HEK293 (cell line): ENCODE measurements at regions not wholly inside any gene's neighbourhood (a gene's known extent, or its start where the extent isn't known, plus 50 kb on each side); places are given as distances from the start of the nearest gene placed in this dataset.

Source experiments
- CTCF ChIA-PET: fragments of 350-600 bp; formaldehyde crosslinking; extraction: SDS; loops from one replicate; lab custom pipeline; 2021; ENCODE audit warnings: antibody characterized with exemption; lab: Yijun Ruan, JAX
- POLR2A ChIA-PET: fragments of 300-600 bp; formaldehyde crosslinking; extraction: SDS; loops from one replicate; lab custom pipeline; 2020; ENCODE audit warnings: antibody characterized with exemption, inconsistent platforms; lab: Yijun Ruan, JAX
- H3K27ac ChIP-seq: fragments of 200-500 bp; sonication (Bioruptor generic); 2 replicates; pipeline ENCODE4 v1.5.1; 2014; ENCODE audit warnings: low read depth, low read length, control low read depth, inconsistent platforms; ENCODE audit errors: extremely low read depth
- H3K36me3 ChIP-seq, 2 experiments: fragments of 200-500 bp in 1 of 2; sonication (Bioruptor generic) in 1 of 2; 1 replicate in 1 of 2; 2 replicates in 1 of 2; pipeline ENCODE4 v1.5.1; 2014 to 2017; ENCODE audit warnings: inconsistent platforms in 2 of 2, low read length in 2 of 2; ENCODE audit not compliant: control insufficient read depth in 2 of 2, insufficient read depth in 1 of 2
- H3K4me1 ChIP-seq: fragments of 200-500 bp; sonication (Bioruptor generic); 2 replicates; pipeline ENCODE4 v1.5.1; 2014; ENCODE audit warnings: mild to moderate bottlenecking, low read length, inconsistent platforms; ENCODE audit not compliant: control insufficient read depth, insufficient read depth
- H3K4me3 ChIP-seq: 2 replicates; pipeline ENCODE4 v1.5.1; 2011; ENCODE audit warnings: low read depth, mild to moderate bottlenecking, control low read depth, low read length, moderate library complexity
- H3K9me3 ChIP-seq: fragments of 200-500 bp; sonication (Bioruptor generic); 2 replicates; pipeline ENCODE4 v1.5.1; 2014; ENCODE audit warnings: low read depth, low read length, inconsistent platforms; ENCODE audit not compliant: control insufficient read depth, insufficient read depth
- BCL11A ChIP-seq: fragments of 450-650 bp; formaldehyde crosslinking; IDR thresholded peaks from 2 replicates; pipeline ENCODE4 v1.5.1; 2016; ENCODE audit warnings: low read depth, missing biosample characterization, missing genetic modification characterization
- GLIS2 ChIP-seq: fragments of 450-650 bp; formaldehyde crosslinking; IDR thresholded peaks from 2 replicates; pipeline ENCODE4 v1.5.1; 2016; ENCODE audit warnings: missing biosample characterization, missing genetic modification characterization
- HOXD13 ChIP-seq: sonication (generic); formaldehyde crosslinking; IDR thresholded peaks from 2 replicates; pipeline ENCODE4 v1.8.0; 2022; ENCODE audit warnings: missing genetic modification reagents, borderline replicate concordance
- INSM2 ChIP-seq: fragments of 450-650 bp; formaldehyde crosslinking; IDR thresholded peaks from 2 replicates; pipeline ENCODE4 v1.5.1; 2016; ENCODE audit warnings: missing biosample characterization, missing genetic modification characterization
- KLF7 ChIP-seq: fragments of 450-650 bp; formaldehyde crosslinking; IDR thresholded peaks from 2 replicates; pipeline ENCODE4 v1.5.1; 2016; ENCODE audit warnings: missing biosample characterization, missing genetic modification characterization, borderline replicate concordance
- SETDB1 ChIP-seq: IDR thresholded peaks from one replicate; pipeline ENCODE4 v1.6.1; 2017; ENCODE audit warnings: mild to moderate bottlenecking, low read length, moderate library complexity, mixed read lengths; ENCODE audit not compliant: insufficient read length
- ZBTB17 ChIP-seq: fragments of 450-650 bp; formaldehyde crosslinking; IDR thresholded peaks from 2 replicates; pipeline ENCODE4 v1.5.1; 2016; ENCODE audit warnings: missing biosample characterization, missing genetic modification characterization
- ZEB2 ChIP-seq: fragments of 450-650 bp; formaldehyde crosslinking; IDR thresholded peaks from 2 replicates; pipeline ENCODE4 v1.5.1; 2016; ENCODE audit warnings: missing biosample characterization, missing genetic modification characterization
- ZFP41 ChIP-seq: fragments of 450-650 bp; formaldehyde crosslinking; IDR thresholded peaks from 2 replicates; pipeline ENCODE4 v1.5.1; 2016; ENCODE audit warnings: missing biosample characterization, missing genetic modification characterization, borderline replicate concordance
- ZIC2 ChIP-seq: fragments of 450-650 bp; formaldehyde crosslinking; IDR thresholded peaks from 2 replicates; pipeline ENCODE4 v1.5.1; 2016; ENCODE audit warnings: missing biosample characterization, missing genetic modification characterization
- ZNF10 ChIP-seq: fragments of 450-650 bp; formaldehyde crosslinking; IDR thresholded peaks from 2 replicates; pipeline ENCODE4 v1.5.1; 2017; ENCODE audit warnings: missing biosample characterization, missing genetic modification characterization
- ZNF121 ChIP-seq: fragments of 450-650 bp; formaldehyde crosslinking; IDR thresholded peaks from 2 replicates; pipeline ENCODE4 v1.5.1; 2016; ENCODE audit warnings: missing biosample characterization, missing genetic modification characterization
- ZNF223 ChIP-seq: fragments of 450-650 bp; formaldehyde crosslinking; IDR thresholded peaks from 2 replicates; pipeline ENCODE4 v1.5.1; 2016; ENCODE audit warnings: missing biosample characterization, missing genetic modification characterization
- ZNF266 ChIP-seq: fragments of 450-650 bp; formaldehyde crosslinking; IDR thresholded peaks from 2 replicates; pipeline ENCODE4 v1.5.1; 2016; ENCODE audit warnings: missing biosample characterization, missing genetic modification characterization, low read depth
- ZNF404 ChIP-seq: fragments of 450-650 bp; formaldehyde crosslinking; IDR thresholded peaks from 2 replicates; pipeline ENCODE4 v1.5.1; 2017; ENCODE audit warnings: missing biosample characterization, missing genetic modification characterization
- ZNF426 ChIP-seq: fragments of 450-650 bp; formaldehyde crosslinking; IDR thresholded peaks from 2 replicates; pipeline ENCODE4 v1.5.1; 2017; ENCODE audit warnings: missing biosample characterization, missing genetic modification characterization, mild to moderate bottlenecking, inconsistent platforms, moderate library complexity
- ZNF555 ChIP-seq: fragments of 450-650 bp; formaldehyde crosslinking; conservative IDR thresholded peaks from 2 replicates; pipeline ENCODE4 v1.5.1; 2017; ENCODE audit warnings: missing biosample characterization, mild to moderate bottlenecking, missing genetic modification characterization, inconsistent platforms
- ZNF560 ChIP-seq: fragments of 450-650 bp; formaldehyde crosslinking; IDR thresholded peaks from 2 replicates; pipeline ENCODE4 v1.5.1; 2017; ENCODE audit warnings: missing biosample characterization, missing genetic modification characterization, borderline replicate concordance
- ZNF621 ChIP-seq: fragments of 450-650 bp; formaldehyde crosslinking; IDR thresholded peaks from 2 replicates; pipeline ENCODE4 v1.5.1; 2017; ENCODE audit warnings: missing biosample characterization, missing genetic modification characterization
- ZNF768 ChIP-seq: fragments of 450-650 bp; formaldehyde crosslinking; IDR thresholded peaks from 2 replicates; pipeline ENCODE4 v1.5.1; 2018; ENCODE audit warnings: missing biosample characterization, mild to moderate bottlenecking, missing genetic modification characterization
- ZNF777 ChIP-seq: fragments of 450-650 bp; formaldehyde crosslinking; IDR thresholded peaks from 2 replicates; pipeline ENCODE4 v1.5.1; 2017; ENCODE audit warnings: missing biosample characterization, missing genetic modification characterization, borderline replicate concordance
- ZNF785 ChIP-seq: fragments of 450-650 bp; formaldehyde crosslinking; IDR thresholded peaks from 2 replicates; pipeline ENCODE4 v1.5.1; 2016; ENCODE audit warnings: missing biosample characterization, missing genetic modification characterization
- ZSCAN5A ChIP-seq: fragments of 450-650 bp; formaldehyde crosslinking; IDR thresholded peaks from 2 replicates; pipeline ENCODE4 v1.5.1; 2016; ENCODE audit warnings: missing biosample characterization, missing genetic modification characterization
- TF ChIP-seq, protein P1 (sequence below): fragments of 450-650 bp; formaldehyde crosslinking; conservative IDR thresholded peaks from 2 replicates; pipeline ENCODE4 v1.5.1; 2016; ENCODE audit warnings: low read depth, missing biosample characterization, missing genetic modification characterization
- TF ChIP-seq, protein P2 (sequence below): fragments of 450-650 bp; formaldehyde crosslinking; IDR thresholded peaks from 2 replicates; pipeline ENCODE4 v1.5.1; 2016; ENCODE audit warnings: missing biosample characterization, missing genetic modification characterization
- TF ChIP-seq, protein P3 (sequence below): fragments of 450-650 bp; formaldehyde crosslinking; IDR thresholded peaks from 2 replicates; pipeline ENCODE4 v1.5.1; 2017; ENCODE audit warnings: missing biosample characterization, missing genetic modification characterization

GRCh38 chr13:74850893-74851292 is 631.1 kb downstream of the TBC1D4 start:
- Histone ChIP-seq H3K27ac (no peak overlapping the region), H3K4me3 (no peak overlapping the region), H3K9me3 (no peaks in the 10 kb centered on the region), H3K36me3 (no peaks in the 10 kb centered on the region), H3K4me1 (no peaks in the 10 kb centered on the region)
- POLR2A ChIA-PET, result no interaction called here
- TF ChIP-seq ZFP41 (no peak), ZNF560 (tag by site-specific recombination) (no peak), ZNF768 (tag by site-specific recombination) (no peak), ZNF223 (no peak), ZIC2 (tag by site-specific recombination) (no peak), ZNF777 (tag by site-specific recombination) (no peak), GLIS2 (no peak), ZNF621 (tag by site-specific recombination) (no peak), SETDB1 (no peak), ZNF121 (tag by site-specific recombination) (no peak), ZNF404 (tag by site-specific recombination) (no peak)
- TF ChIP-seq, protein P1, sequence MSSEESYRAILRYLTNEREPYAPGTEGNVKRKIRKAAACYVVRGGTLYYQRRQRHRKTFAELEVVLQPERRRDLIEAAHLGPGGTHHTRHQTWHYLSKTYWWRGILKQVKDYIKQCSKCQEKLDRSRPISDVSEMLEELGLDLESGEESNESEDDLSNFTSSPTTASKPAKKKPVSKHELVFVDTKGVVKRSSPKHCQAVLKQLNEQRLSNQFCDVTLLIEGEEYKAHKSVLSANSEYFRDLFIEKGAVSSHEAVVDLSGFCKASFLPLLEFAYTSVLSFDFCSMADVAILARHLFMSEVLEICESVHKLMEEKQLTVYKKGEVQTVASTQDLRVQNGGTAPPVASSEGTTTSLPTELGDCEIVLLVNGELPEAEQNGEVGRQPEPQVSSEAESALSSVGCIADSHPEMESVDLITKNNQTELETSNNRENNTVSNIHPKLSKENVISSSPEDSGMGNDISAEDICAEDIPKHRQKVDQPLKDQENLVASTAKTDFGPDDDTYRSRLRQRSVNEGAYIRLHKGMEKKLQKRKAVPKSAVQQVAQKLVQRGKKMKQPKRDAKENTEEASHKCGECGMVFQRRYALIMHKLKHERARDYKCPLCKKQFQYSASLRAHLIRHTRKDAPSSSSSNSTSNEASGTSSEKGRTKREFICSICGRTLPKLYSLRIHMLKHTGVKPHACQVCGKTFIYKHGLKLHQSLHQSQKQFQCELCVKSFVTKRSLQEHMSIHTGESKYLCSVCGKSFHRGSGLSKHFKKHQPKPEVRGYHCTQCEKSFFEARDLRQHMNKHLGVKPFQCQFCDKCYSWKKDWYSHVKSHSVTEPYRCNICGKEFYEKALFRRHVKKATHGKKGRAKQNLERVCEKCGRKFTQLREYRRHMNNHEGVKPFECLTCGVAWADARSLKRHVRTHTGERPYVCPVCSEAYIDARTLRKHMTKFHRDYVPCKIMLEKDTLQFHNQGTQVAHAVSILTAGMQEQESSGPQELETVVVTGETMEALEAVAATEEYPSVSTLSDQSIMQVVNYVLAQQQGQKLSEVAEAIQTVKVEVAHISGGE (tag by site-specific recombination), result no peak
- TF ChIP-seq, all 188 proteins: peak for 0
- CTCF ChIA-PET, result interaction anchor here (0.5 to 0.7 kb wide), 2 partner anchors 757 to 1095 kb away, joined by 3 to 7 read pairs; no protein-coding TSS in a partner anchor

DNA sequence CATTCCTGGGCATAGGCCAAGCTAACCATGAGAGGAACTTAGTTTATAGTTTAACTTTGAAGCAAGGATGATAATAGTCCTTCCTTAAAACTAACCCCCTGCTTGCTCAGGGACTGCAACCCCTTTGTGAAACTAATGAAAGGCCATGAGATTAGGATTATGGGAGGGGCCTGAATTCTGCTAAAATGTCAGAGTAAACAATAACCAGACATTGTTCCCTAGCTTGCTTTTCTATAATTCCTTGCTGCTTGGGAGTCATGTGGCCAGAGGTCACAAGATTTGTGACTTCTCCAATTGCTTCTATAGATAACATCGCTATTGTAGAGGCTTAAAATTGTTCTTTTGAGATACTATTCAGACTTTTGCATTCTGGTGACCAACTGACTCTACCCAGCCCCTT is 634.0 kb downstream of the TBC1D4 start:
- Histone ChIP-seq H3K36me3 (no peaks in the 10 kb centered on the region), H3K27ac (no peak overlapping the region), H3K9me3 (no peaks in the 10 kb centered on the region), H3K4me3 (no peak overlapping the region), H3K4me1 (no peaks in the 10 kb centered on the region)
- POLR2A ChIA-PET, result no interaction called here
- CTCF ChIA-PET, result no interaction called here
- TF ChIP-seq ZEB2 (tag by site-specific recombination) (no peak), ZNF785 (tag by site-specific recombination) (no peak), HOXD13 (CRISPR knock-in tag) (no peak), ZNF266 (tag by site-specific recombination) (no peak), ZNF10 (tag by site-specific recombination) (no peak), BCL11A (tag by site-specific recombination) (no peak), ZNF555 (no peak), INSM2 (no peak), KLF7 (tag by site-specific recombination) (no peak), ZSCAN5A (tag by site-specific recombination) (no peak), ZBTB17 (tag by site-specific recombination) (no peak), ZNF426 (no peak)
- TF ChIP-seq, protein P2, sequence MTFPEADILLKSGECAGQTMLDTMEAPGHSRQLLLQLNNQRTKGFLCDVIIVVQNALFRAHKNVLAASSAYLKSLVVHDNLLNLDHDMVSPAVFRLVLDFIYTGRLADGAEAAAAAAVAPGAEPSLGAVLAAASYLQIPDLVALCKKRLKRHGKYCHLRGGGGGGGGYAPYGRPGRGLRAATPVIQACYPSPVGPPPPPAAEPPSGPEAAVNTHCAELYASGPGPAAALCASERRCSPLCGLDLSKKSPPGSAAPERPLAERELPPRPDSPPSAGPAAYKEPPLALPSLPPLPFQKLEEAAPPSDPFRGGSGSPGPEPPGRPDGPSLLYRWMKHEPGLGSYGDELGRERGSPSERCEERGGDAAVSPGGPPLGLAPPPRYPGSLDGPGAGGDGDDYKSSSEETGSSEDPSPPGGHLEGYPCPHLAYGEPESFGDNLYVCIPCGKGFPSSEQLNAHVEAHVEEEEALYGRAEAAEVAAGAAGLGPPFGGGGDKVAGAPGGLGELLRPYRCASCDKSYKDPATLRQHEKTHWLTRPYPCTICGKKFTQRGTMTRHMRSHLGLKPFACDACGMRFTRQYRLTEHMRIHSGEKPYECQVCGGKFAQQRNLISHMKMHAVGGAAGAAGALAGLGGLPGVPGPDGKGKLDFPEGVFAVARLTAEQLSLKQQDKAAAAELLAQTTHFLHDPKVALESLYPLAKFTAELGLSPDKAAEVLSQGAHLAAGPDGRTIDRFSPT, result no peak
- TF ChIP-seq, protein P3, sequence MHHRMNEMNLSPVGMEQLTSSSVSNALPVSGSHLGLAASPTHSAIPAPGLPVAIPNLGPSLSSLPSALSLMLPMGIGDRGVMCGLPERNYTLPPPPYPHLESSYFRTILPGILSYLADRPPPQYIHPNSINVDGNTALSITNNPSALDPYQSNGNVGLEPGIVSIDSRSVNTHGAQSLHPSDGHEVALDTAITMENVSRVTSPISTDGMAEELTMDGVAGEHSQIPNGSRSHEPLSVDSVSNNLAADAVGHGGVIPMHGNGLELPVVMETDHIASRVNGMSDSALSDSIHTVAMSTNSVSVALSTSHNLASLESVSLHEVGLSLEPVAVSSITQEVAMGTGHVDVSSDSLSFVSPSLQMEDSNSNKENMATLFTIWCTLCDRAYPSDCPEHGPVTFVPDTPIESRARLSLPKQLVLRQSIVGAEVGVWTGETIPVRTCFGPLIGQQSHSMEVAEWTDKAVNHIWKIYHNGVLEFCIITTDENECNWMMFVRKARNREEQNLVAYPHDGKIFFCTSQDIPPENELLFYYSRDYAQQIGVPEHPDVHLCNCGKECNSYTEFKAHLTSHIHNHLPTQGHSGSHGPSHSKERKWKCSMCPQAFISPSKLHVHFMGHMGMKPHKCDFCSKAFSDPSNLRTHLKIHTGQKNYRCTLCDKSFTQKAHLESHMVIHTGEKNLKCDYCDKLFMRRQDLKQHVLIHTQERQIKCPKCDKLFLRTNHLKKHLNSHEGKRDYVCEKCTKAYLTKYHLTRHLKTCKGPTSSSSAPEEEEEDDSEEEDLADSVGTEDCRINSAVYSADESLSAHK, result no peak
